Liver (tissue), 3 donors: ENCODE measurements at regions not wholly inside any gene's neighbourhood (a gene's known extent, or its start where the extent isn't known, plus 50 kb on each side); places are given as distances from the start of the nearest gene placed in this dataset.

Source experiments
- GABPA ChIP-seq, 2 donors: IDR thresholded peaks in 1 of 2; conservative IDR thresholded peaks in 1 of 2; 2 replicates each; pipeline ENCODE4 v1.6.1; 2016; ENCODE audit warnings: antibody characterized with exemption in 2 of 2, mild to moderate bottlenecking in 1 of 2, moderate library complexity in 1 of 2
- HNF4A ChIP-seq, 2 donors: conservative IDR thresholded peaks; 2 replicates each; pipeline ENCODE4 v1.6.1; 2016; ENCODE audit warnings: antibody characterized with exemption in 2 of 2, mild to moderate bottlenecking in 2 of 2
- RAD21 ChIP-seq, 2 donors: IDR thresholded peaks; 2 replicates each; pipeline ENCODE4 v1.6.1; 2016; ENCODE audit warnings: antibody characterized with exemption in 2 of 2, mild to moderate bottlenecking in 2 of 2
- RXRA ChIP-seq, 2 donors: IDR thresholded peaks; 2 replicates each; pipeline ENCODE4 v1.6.1; 2017 to 2018; ENCODE audit warnings: antibody characterized with exemption in 2 of 2, mild to moderate bottlenecking in 1 of 2
- SP1 ChIP-seq: IDR thresholded peaks from 2 replicates; pipeline ENCODE4 v1.6.1; 2018; ENCODE audit warnings: antibody characterized with exemption, mild to moderate bottlenecking
- TAF1 ChIP-seq: conservative IDR thresholded peaks from 2 replicates; pipeline ENCODE4 v1.6.1; 2016; ENCODE audit warnings: antibody characterized with exemption, mild to moderate bottlenecking
- YY1 ChIP-seq: IDR thresholded peaks from 2 replicates; pipeline ENCODE4 v1.6.1; 2016; ENCODE audit warnings: antibody characterized with exemption, mild to moderate bottlenecking
- TF ChIP-seq, protein P1 (sequence below): IDR thresholded peaks from 2 replicates; pipeline ENCODE4 v1.6.1; 2016; ENCODE audit warnings: antibody characterized with exemption, mild to moderate bottlenecking
- TF ChIP-seq, protein P2 (sequence below): IDR thresholded peaks from 2 replicates; pipeline ENCODE4 v1.6.1; 2016; ENCODE audit warnings: antibody characterized with exemption
- TF ChIP-seq, protein P3 (sequence below): fragments of 150-350 bp; IDR thresholded peaks from 2 replicates; pipeline ENCODE4 v1.5.1; 2017; ENCODE audit warnings: improper control_type of control experiment, low read depth, low read length; ENCODE audit not compliant: missing input control
- TF ChIP-seq, protein P4 (sequence below): IDR thresholded peaks from 2 replicates; pipeline ENCODE4 v1.6.1; 2016; ENCODE audit warnings: antibody characterized with exemption
- TF ChIP-seq, protein P5 (sequence below): IDR thresholded peaks from 2 replicates; pipeline ENCODE4 v1.6.1; 2016; ENCODE audit warnings: antibody characterized with exemption
- donor health status: healthy.
- donor health status: healthy.

DNA sequence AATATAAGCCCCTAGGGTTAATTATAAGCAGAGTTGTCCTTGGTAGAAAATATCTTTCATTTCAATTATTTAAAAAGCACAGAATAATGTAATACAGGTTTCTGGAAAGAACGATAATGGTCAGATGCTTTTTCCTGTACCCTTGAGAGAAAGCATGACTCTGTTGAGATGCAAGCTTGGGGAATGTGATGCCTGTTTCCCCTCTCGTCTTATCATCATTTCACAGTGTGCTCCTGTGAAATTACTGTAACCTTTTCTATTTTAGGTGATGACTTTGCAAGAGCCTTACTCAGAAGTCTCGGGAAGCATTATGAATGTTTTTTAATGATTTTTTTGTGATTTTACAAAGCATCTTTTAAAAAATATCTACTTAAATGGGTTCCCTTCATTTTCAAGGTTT is 243.0 kb downstream of the POLR1F start:
- TF ChIP-seq, protein P1, sequence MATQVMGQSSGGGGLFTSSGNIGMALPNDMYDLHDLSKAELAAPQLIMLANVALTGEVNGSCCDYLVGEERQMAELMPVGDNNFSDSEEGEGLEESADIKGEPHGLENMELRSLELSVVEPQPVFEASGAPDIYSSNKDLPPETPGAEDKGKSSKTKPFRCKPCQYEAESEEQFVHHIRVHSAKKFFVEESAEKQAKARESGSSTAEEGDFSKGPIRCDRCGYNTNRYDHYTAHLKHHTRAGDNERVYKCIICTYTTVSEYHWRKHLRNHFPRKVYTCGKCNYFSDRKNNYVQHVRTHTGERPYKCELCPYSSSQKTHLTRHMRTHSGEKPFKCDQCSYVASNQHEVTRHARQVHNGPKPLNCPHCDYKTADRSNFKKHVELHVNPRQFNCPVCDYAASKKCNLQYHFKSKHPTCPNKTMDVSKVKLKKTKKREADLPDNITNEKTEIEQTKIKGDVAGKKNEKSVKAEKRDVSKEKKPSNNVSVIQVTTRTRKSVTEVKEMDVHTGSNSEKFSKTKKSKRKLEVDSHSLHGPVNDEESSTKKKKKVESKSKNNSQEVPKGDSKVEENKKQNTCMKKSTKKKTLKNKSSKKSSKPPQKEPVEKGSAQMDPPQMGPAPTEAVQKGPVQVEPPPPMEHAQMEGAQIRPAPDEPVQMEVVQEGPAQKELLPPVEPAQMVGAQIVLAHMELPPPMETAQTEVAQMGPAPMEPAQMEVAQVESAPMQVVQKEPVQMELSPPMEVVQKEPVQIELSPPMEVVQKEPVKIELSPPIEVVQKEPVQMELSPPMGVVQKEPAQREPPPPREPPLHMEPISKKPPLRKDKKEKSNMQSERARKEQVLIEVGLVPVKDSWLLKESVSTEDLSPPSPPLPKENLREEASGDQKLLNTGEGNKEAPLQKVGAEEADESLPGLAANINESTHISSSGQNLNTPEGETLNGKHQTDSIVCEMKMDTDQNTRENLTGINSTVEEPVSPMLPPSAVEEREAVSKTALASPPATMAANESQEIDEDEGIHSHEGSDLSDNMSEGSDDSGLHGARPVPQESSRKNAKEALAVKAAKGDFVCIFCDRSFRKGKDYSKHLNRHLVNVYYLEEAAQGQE, result no peak
- TF ChIP-seq, protein P2, sequence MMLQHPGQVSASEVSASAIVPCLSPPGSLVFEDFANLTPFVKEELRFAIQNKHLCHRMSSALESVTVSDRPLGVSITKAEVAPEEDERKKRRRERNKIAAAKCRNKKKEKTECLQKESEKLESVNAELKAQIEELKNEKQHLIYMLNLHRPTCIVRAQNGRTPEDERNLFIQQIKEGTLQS, result no peak
- TF ChIP-seq SP1, result no peak
- TF ChIP-seq, protein P3, sequence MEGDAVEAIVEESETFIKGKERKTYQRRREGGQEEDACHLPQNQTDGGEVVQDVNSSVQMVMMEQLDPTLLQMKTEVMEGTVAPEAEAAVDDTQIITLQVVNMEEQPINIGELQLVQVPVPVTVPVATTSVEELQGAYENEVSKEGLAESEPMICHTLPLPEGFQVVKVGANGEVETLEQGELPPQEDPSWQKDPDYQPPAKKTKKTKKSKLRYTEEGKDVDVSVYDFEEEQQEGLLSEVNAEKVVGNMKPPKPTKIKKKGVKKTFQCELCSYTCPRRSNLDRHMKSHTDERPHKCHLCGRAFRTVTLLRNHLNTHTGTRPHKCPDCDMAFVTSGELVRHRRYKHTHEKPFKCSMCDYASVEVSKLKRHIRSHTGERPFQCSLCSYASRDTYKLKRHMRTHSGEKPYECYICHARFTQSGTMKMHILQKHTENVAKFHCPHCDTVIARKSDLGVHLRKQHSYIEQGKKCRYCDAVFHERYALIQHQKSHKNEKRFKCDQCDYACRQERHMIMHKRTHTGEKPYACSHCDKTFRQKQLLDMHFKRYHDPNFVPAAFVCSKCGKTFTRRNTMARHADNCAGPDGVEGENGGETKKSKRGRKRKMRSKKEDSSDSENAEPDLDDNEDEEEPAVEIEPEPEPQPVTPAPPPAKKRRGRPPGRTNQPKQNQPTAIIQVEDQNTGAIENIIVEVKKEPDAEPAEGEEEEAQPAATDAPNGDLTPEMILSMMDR, result no peak
- TF ChIP-seq, protein P4, sequence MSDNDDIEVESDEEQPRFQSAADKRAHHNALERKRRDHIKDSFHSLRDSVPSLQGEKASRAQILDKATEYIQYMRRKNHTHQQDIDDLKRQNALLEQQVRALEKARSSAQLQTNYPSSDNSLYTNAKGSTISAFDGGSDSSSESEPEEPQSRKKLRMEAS, result no peak
- no peak for TF ChIP-seq RXRA (IDR thresholded peaks at IDR 0.05)
- no peak for TF ChIP-seq YY1
- TF ChIP-seq HNF4A (conservative IDR thresholded peaks at IDR 0.05), result no peak
- no peak for TF ChIP-seq GABPA (IDR thresholded peaks at IDR 0.05 in 1 of 2, conservative IDR thresholded peaks at IDR 0.05 in 1 of 2)
- TF ChIP-seq, protein P5, sequence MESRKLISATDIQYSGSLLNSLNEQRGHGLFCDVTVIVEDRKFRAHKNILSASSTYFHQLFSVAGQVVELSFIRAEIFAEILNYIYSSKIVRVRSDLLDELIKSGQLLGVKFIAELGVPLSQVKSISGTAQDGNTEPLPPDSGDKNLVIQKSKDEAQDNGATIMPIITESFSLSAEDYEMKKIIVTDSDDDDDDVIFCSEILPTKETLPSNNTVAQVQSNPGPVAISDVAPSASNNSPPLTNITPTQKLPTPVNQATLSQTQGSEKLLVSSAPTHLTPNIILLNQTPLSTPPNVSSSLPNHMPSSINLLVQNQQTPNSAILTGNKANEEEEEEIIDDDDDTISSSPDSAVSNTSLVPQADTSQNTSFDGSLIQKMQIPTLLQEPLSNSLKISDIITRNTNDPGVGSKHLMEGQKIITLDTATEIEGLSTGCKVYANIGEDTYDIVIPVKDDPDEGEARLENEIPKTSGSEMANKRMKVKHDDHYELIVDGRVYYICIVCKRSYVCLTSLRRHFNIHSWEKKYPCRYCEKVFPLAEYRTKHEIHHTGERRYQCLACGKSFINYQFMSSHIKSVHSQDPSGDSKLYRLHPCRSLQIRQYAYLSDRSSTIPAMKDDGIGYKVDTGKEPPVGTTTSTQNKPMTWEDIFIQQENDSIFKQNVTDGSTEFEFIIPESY, result no peak
- TF ChIP-seq TAF1, result no peak
- no peak for TF ChIP-seq RAD21 (IDR thresholded peaks at IDR 0.05)
